Activated effector memory CD4-positive, alpha-beta T cell treated with Interleukin-2 at 50 U/mL for 16 hours (primary cell): ENCODE measurements at regions not wholly inside any gene's neighbourhood (a gene's known extent, or its start where the extent isn't known, plus 50 kb on each side); places are given as distances from the start of the nearest gene placed in this dataset.
"Not testable (repeated sequence)": the region's sequence is repeated elsewhere in the genome, so short reads cannot be mapped to it uniquely, and the experiment has no call there.

Experiments used
- DNase-seq: peaks from one replicate; pipeline ENCODE4 v3.0.0-alpha.2; 2020

GRCh38 chr16:65579050-65579449 lies 457.2 kb upstream of the CDH11 start:
- no peak for DNase-seq

- no peak for DNase-seq
Measured at GRCh38 chr16:65576631-65577030, 454.8 kb upstream of the CDH11 start.

GRCh38 chr16:65576139-65576538 lies 454.3 kb upstream of the CDH11 start:
- DNase-seq = no peak

GRCh38 chr16:65574326-65574966 lies 452.6 kb upstream of the CDH11 start:
- no peak for DNase-seq

- no peak for DNase-seq
Measured at GRCh38 chr16:65572156-65572555, 450.3 kb upstream of the CDH11 start.

GRCh38 chr16:65570261-65570660 lies 448.4 kb upstream of the CDH11 start:
- no peak for DNase-seq

- no peak for DNase-seq
Measured at GRCh38 chr16:65559846-65560245, 438.0 kb upstream of the CDH11 start.

GRCh38 chr16:65549689-65550088 lies 427.8 kb upstream of the CDH11 start:
- not testable (repeated sequence) for DNase-seq

- DNase-seq = no peak
Measured at GRCh38 chr16:65548470-65548869, 426.6 kb upstream of the CDH11 start.

GRCh38 chr16:65547772-65548446 lies 426.0 kb upstream of the CDH11 start:
- DNase-seq = no peak

GRCh38 chr16:65546353-65546791 lies 424.5 kb upstream of the CDH11 start:
- DNase-seq = no peak

- DNase-seq = no peak
Measured at GRCh38 chr16:65545413-65545956, 423.6 kb upstream of the CDH11 start.

- no peak for DNase-seq
Measured at GRCh38 chr16:65543781-65544740, 422.2 kb upstream of the CDH11 start.

GRCh38 chr16:65541646-65542045 lies 419.8 kb upstream of the CDH11 start:
- DNase-seq = no peak

- DNase-seq = no peak
Measured at GRCh38 chr16:65540901-65541300, 419.0 kb upstream of the CDH11 start.

- no peak for DNase-seq
Measured at GRCh38 chr16:65538976-65539375, 417.1 kb upstream of the CDH11 start.

GRCh38 chr16:65537336-65537735 lies 415.5 kb upstream of the CDH11 start:
- no peak for DNase-seq

- no peak for DNase-seq
Measured at GRCh38 chr16:65534121-65534528, 412.3 kb upstream of the CDH11 start.

- no peak for DNase-seq
Measured at GRCh38 chr16:65532846-65533245, 411.0 kb upstream of the CDH11 start.

GRCh38 chr16:65532258-65532657 lies 410.4 kb upstream of the CDH11 start:
- no peak for DNase-seq

- no peak for DNase-seq
Measured at GRCh38 chr16:65531475-65531874, 409.6 kb upstream of the CDH11 start.

- no peak for DNase-seq
Measured at GRCh38 chr16:65525707-65526106, 403.8 kb upstream of the CDH11 start.

GRCh38 chr16:65524997-65525396 lies 403.1 kb upstream of the CDH11 start:
- no peak for DNase-seq
